Thyroid gland (tissue), 4 donors: ENCODE measurements at regions not wholly inside any gene's neighbourhood (a gene's known extent, or its start where the extent isn't known, plus 50 kb on each side); places are given as distances from the start of the nearest gene placed in this dataset.

Experiments used
- CTCF ChIP-seq, 6 experiments: fragments of 200-600 bp in 3 of 6; fragments of 450-650 bp in 3 of 6; sonication (generic) in 3 of 6; IDR thresholded peaks; one replicate each; pipeline ENCODE4 v1.5.1; 2016 to 2019; ENCODE audit warnings: antibody characterized with exemption in 6 of 6, mild to moderate bottlenecking in 2 of 6, inconsistent platforms in 1 of 6, moderate library complexity in 1 of 6
- POLR2A ChIP-seq, 2 donors: fragments of 450-650 bp; IDR thresholded peaks; one replicate each; pipeline ENCODE4 v1.6.1; 2017; ENCODE audit warnings: antibody characterized with exemption in 2 of 2, mild to moderate bottlenecking in 2 of 2, moderate library complexity in 1 of 2

GRCh38 chr5:145244251-145244650 lies 590.9 kb downstream of the PRELID2 start:
- TF ChIP-seq CTCF (IDR thresholded peaks at IDR 0.05) (no peak), POLR2A (IDR thresholded peaks at IDR 0.05) (no peak)
